Ascending aorta (tissue), 2 donors: ENCODE measurements at regions not wholly inside any gene's neighbourhood (a gene's known extent, or its start where the extent isn't known, plus 50 kb on each side); places are given as distances from the start of the nearest gene placed in this dataset.

Experiments used
- DNase-seq, 2 donors: peaks; one replicate each; pipeline ENCODE4 v3.0.0-alpha.2; 2019; ENCODE audit warnings: low spot score in 2 of 2
- H3K27ac ChIP-seq, 2 donors: fragments of 200-600 bp; sonication (generic); one replicate each; pipeline ENCODE4 v1.5.1; 2016 to 2017; ENCODE audit warnings: mild to moderate bottlenecking in 1 of 2
- H3K27me3 ChIP-seq: fragments of 200-600 bp; sonication (generic); one replicate; pipeline ENCODE4 v1.5.1; 2017
- H3K36me3 ChIP-seq, 2 donors: fragments of 200-600 bp; sonication (generic); one replicate each; pipeline ENCODE4 v1.5.1; 2016
- H3K4me1 ChIP-seq, 2 donors: fragments of 200-600 bp; sonication (generic); one replicate each; pipeline ENCODE4 v1.5.1; 2016 to 2017; ENCODE audit warnings: mild to moderate bottlenecking in 1 of 2
- H3K4me3 ChIP-seq, 2 donors: fragments of 200-600 bp; sonication (generic); one replicate each; pipeline ENCODE4 v1.5.1; 2016 to 2017; ENCODE audit warnings: mild to moderate bottlenecking in 1 of 2
- H3K9me3 ChIP-seq, 2 donors: fragments of 200-600 bp; sonication (generic); one replicate each; pipeline ENCODE4 v1.5.1; 2016
- intact Hi-C: fragments of 100-400 bp; cut with DNase I; formaldehyde crosslinking; loops from one replicate; pipeline ENCODE4 v1.15.1; 2023
- TF ChIP-seq, protein P1 (sequence below), 3 experiments: fragments of 200-600 bp in 2 of 3; fragments of 450-650 bp in 1 of 3; sonication (generic) in 2 of 3; IDR thresholded peaks; one replicate each; pipeline ENCODE4 v1.5.1; 2016 to 2019; ENCODE audit warnings: antibody characterized with exemption in 3 of 3, mild to moderate bottlenecking in 1 of 3, moderate library complexity in 1 of 3

DNA sequence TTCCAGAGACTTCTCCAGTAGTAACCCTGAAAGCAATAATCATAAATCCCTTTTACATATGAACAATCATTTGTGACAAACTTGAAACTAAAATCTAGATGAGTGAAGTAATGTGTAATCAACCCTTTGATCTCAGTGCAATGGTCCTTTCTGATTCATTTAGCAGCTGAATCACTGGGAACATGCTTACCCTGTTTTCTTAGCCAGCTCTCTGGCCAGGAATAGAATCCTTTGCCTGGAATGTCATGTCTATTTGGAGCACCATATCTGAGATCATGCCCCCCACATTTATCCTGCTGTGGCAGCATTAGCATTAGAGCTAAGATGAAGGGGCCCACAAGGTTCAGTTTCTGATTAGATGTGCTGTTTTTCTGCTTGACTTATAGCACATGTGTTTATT is 309.8 kb downstream of the OXSM start:
- H3K27ac ChIP-seq = peak overlapping the region in 1 of 2 donors; percentile 67
- H3K4me1 ChIP-seq = peaks cover 0 to 4% of the 10 kb centered on the region in 2 donors
- no peaks in the 10 kb centered on the region for H3K36me3 ChIP-seq
- TF ChIP-seq, protein P1, sequence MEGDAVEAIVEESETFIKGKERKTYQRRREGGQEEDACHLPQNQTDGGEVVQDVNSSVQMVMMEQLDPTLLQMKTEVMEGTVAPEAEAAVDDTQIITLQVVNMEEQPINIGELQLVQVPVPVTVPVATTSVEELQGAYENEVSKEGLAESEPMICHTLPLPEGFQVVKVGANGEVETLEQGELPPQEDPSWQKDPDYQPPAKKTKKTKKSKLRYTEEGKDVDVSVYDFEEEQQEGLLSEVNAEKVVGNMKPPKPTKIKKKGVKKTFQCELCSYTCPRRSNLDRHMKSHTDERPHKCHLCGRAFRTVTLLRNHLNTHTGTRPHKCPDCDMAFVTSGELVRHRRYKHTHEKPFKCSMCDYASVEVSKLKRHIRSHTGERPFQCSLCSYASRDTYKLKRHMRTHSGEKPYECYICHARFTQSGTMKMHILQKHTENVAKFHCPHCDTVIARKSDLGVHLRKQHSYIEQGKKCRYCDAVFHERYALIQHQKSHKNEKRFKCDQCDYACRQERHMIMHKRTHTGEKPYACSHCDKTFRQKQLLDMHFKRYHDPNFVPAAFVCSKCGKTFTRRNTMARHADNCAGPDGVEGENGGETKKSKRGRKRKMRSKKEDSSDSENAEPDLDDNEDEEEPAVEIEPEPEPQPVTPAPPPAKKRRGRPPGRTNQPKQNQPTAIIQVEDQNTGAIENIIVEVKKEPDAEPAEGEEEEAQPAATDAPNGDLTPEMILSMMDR (IDR thresholded peaks at IDR 0.05) = no peak
- peak in 1 of 2 donors; percentile 65 for DNase-seq
- H3K9me3 ChIP-seq = peaks cover 0 to 3% of the 10 kb centered on the region in 2 donors
- intact Hi-C loops = loop anchor here (10.0 kb wide), 2 partner anchors 315 to 435 kb away; partner anchors contain the start of genes NGLY1 and TOP2B
- H3K27me3 ChIP-seq = no peaks in the 10 kb centered on the region
- H3K4me3 ChIP-seq = no peak overlapping the region

DNA sequence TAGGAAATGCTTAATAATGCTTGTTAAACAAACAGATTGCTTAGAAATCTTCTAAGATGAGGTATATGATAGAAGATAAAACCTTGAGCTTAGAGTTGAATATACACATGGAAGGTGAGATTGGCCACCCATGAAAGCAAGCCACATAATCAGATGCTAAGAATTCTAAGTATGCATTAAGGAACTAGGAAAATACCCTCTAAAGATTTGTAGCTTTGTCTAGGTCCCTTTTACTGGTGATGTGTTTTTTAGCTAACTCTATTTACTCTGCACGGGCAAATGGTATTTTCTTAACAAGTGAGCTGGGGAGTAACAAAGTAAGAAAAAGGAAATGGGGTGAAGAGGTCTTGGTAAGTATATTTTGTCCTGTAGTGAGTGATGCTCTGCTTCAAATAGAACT is 310.3 kb downstream of the OXSM start:
- Histone ChIP-seq H3K27me3 (no peaks in the 10 kb centered on the region), H3K4me1 (peaks cover 0 to 4% of the 10 kb centered on the region in 2 donors), H3K9me3 (peaks cover 0 to 3% of the 10 kb centered on the region in 2 donors), H3K36me3 (no peaks in the 10 kb centered on the region), H3K27ac (peak overlapping the region in 1 of 2 donors; percentile 67), H3K4me3 (no peak overlapping the region)
- DNase-seq = no peak
- intact Hi-C loops = loop anchor here (10.0 kb wide), 1 partner anchor 315 kb away; the partner anchor contains the start of gene NGLY1
- TF ChIP-seq, protein P1 (IDR thresholded peaks at IDR 0.05) = no peak

DNA sequence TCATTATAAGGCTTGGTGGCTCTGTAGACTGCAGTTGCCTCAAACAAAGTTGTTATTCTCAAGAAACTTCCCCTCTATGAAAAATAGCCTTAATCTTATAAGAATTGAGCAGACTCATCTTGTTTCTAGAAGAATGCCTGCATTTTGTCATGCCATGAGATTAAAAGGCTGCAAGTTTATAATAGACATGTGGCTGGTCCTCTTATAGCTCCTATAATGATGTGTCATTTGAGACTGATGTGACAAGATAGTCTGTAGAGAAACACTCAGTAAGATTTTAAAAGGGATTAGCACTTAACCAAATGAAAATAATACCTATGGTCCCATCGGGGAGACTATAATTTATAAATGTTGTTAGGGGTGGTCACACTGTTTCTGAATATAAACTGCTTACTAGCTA is 312.5 kb downstream of the OXSM start:
- H3K27ac ChIP-seq = no peak overlapping the region
- DNase-seq = no peak
- peaks cover 0 to 8% of the 10 kb centered on the region in 2 donors for H3K4me1 ChIP-seq
- peaks cover 0 to 3% of the 10 kb centered on the region in 2 donors for H3K9me3 ChIP-seq
- no peak overlapping the region for H3K4me3 ChIP-seq
- no peaks in the 10 kb centered on the region for H3K27me3 ChIP-seq
- TF ChIP-seq, protein P1 (IDR thresholded peaks at IDR 0.05) = no peak
- intact Hi-C loops = loop anchor here (10.0 kb wide), 1 partner anchor 318 kb away; the partner anchor contains the start of gene NGLY1
- no peaks in the 10 kb centered on the region for H3K36me3 ChIP-seq

DNA sequence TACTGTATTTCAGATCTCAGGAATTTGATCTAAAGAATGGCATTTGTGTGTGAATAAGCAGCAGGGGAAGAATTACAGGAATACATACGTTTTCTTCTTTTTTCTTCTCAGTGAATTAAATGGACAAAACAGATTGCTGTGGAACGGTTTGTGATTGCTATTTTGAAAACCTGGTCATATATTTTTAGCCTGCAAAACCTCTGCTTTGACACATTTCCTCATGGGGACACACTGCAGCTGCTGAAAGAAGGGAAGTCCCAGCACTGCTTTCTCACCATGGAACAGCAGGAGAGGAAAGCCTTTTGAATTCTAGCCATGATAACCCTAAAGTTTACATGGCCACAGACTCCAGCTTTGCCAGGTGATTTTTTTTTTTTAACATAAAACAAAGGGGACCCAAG is 315.0 kb downstream of the OXSM start:
- peaks cover 0 to 8% of the 10 kb centered on the region in 2 donors for H3K4me1 ChIP-seq
- TF ChIP-seq, protein P1 (IDR thresholded peaks at IDR 0.05) = no peak
- H3K4me3 ChIP-seq = no peak overlapping the region
- intact Hi-C loops = loop anchor here (10.0 kb wide), 1 partner anchor 320 kb away; the partner anchor contains the start of gene NGLY1
- no peaks in the 10 kb centered on the region for H3K27me3 ChIP-seq
- no peak overlapping the region for H3K27ac ChIP-seq
- H3K36me3 ChIP-seq = no peaks in the 10 kb centered on the region
- no peak for DNase-seq
- H3K9me3 ChIP-seq = no peaks in the 10 kb centered on the region

DNA sequence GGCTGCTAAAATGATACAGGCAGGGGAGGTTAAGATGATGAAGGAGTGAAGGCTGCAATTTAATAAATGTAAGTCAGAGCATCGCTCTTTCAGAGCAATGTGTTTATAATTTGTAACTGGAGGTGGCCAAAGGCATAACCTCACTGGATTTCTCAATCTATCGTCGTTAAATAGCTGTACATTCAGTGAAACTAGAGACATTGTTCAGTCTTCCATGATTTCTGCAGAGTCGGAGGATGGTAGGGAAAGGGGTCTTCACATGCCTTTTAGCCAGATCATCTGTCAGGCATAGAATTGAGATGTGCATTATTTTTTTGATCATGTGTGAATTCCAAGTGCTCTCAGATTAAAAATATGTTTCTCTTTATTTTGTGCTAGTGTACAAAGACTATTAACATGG is 315.4 kb downstream of the OXSM start:
- Histone ChIP-seq H3K4me1 (peaks cover 0 to 5% of the 10 kb centered on the region in 2 donors), H3K9me3 (no peaks in the 10 kb centered on the region), H3K4me3 (no peak overlapping the region), H3K27me3 (no peaks in the 10 kb centered on the region), H3K36me3 (no peaks in the 10 kb centered on the region), H3K27ac (no peak overlapping the region)
- DNase-seq = no peak
- TF ChIP-seq, protein P1 (IDR thresholded peaks at IDR 0.05) = no peak
- intact Hi-C loops = loop anchor here (10.0 kb wide), 1 partner anchor 320 kb away; the partner anchor contains the start of gene NGLY1
